Memory B cell (primary cell): ENCODE measurements at regions not wholly inside any gene's neighbourhood (a gene's known extent, or its start where the extent isn't known, plus 50 kb on each side); places are given as distances from the start of the nearest gene placed in this dataset.

ENCODE experiments used
- ATAC-seq: fragments of 150-1000 bp; cut with Tn5 transposase; 2 replicates; pipeline ENCODE4 v1.10.0; 2021; ENCODE audit warnings: low read depth, mild to moderate bottlenecking, moderate library complexity
- DNase-seq, 2 donors: peaks; one replicate each; pipeline ENCODE4 v3.0.0; 2022; ENCODE audit warnings: low spot score in 2 of 2
- H3K27ac Mint-ChIP-seq: one replicate; pipeline ENCODE4 v1.8.0; 2022; ENCODE audit warnings: mild to moderate bottlenecking, moderate library complexity, mixed read lengths
- H3K27me3 Mint-ChIP-seq: one replicate; pipeline ENCODE4 v1.8.0; 2022; ENCODE audit warnings: mixed read lengths
- H3K36me3 Mint-ChIP-seq: one replicate; pipeline ENCODE4 v1.8.0; 2022; ENCODE audit warnings: mild to moderate bottlenecking, mixed read lengths
- H3K4me1 Mint-ChIP-seq: one replicate; pipeline ENCODE4 v1.8.0; 2022; ENCODE audit warnings: mixed read lengths
- H3K4me3 Mint-ChIP-seq: one replicate; pipeline ENCODE4 v1.8.0; 2022; ENCODE audit warnings: mild to moderate bottlenecking, moderate library complexity, mixed read lengths
- H3K9me3 Mint-ChIP-seq: one replicate; pipeline ENCODE4 v1.8.0; 2022; ENCODE audit warnings: mixed read lengths

- no peak for ATAC-seq
- no peak for DNase-seq
- no peaks in the 10 kb centered on the region for H3K4me1 Mint-ChIP-seq
- no peak overlapping the region for H3K4me3 Mint-ChIP-seq
- H3K27ac Mint-ChIP-seq: no peak overlapping the region
- H3K36me3 Mint-ChIP-seq: no peaks in the 10 kb centered on the region
- peaks cover 3% of the 10 kb centered on the region for H3K27me3 Mint-ChIP-seq
- peaks cover under 1% of the 10 kb centered on the region for H3K9me3 Mint-ChIP-seq
Observed at GRCh38 chr2:208545403-208546042, 138.9 kb downstream of the PTH2R start.

GRCh38 chr2:208546107-208546506 lies 139.5 kb downstream of the PTH2R start:
- DNase-seq (no peak), ATAC-seq (no peak)
- Mint-ChIP-seq H3K36me3 (no peaks in the 10 kb centered on the region), H3K27ac (no peak overlapping the region), H3K4me3 (no peak overlapping the region), H3K27me3 (peaks cover 3% of the 10 kb centered on the region), H3K4me1 (no peaks in the 10 kb centered on the region), H3K9me3 (peaks cover 3% of the 10 kb centered on the region)

- Mint-ChIP-seq H3K27ac (no peak overlapping the region), H3K4me3 (no peak overlapping the region), H3K9me3 (peaks cover 3% of the 10 kb centered on the region), H3K36me3 (no peaks in the 10 kb centered on the region), H3K27me3 (peaks cover 3% of the 10 kb centered on the region), H3K4me1 (no peaks in the 10 kb centered on the region)
- ATAC-seq (no peak), DNase-seq (no peak)
Observed at GRCh38 chr2:208546860-208547650, 140.5 kb downstream of the PTH2R start.

GRCh38 chr2:208548700-208549099 lies 142.1 kb downstream of the PTH2R start:
- Mint-ChIP-seq H3K27me3 (no peaks in the 10 kb centered on the region), H3K4me3 (no peak overlapping the region), H3K27ac (no peak overlapping the region), H3K4me1 (no peaks in the 10 kb centered on the region), H3K36me3 (no peaks in the 10 kb centered on the region), H3K9me3 (peaks cover 3% of the 10 kb centered on the region)
- no peak for DNase-seq
- no peak for ATAC-seq

GRCh38 chr2:208549546-208550158 lies 143.1 kb downstream of the PTH2R start:
- Mint-ChIP-seq H3K4me1 (no peaks in the 10 kb centered on the region), H3K27ac (no peak overlapping the region), H3K27me3 (no peaks in the 10 kb centered on the region), H3K36me3 (no peaks in the 10 kb centered on the region), H3K4me3 (no peak overlapping the region), H3K9me3 (peaks cover 3% of the 10 kb centered on the region)
- DNase-seq (no peak), ATAC-seq (no peak)

- no peak overlapping the region for H3K4me3 Mint-ChIP-seq
- H3K9me3 Mint-ChIP-seq: peaks cover 3% of the 10 kb centered on the region
- no peak overlapping the region for H3K27ac Mint-ChIP-seq
- no peaks in the 10 kb centered on the region for H3K4me1 Mint-ChIP-seq
- no peaks in the 10 kb centered on the region for H3K36me3 Mint-ChIP-seq
- ATAC-seq (no peak), DNase-seq (no peak)
- H3K27me3 Mint-ChIP-seq: no peaks in the 10 kb centered on the region
Observed at GRCh38 chr2:208552943-208553342, 146.4 kb downstream of the PTH2R start.

GRCh38 chr2:208556983-208557484 lies 150.4 kb downstream of the PTH2R start:
- no peak for ATAC-seq
- Mint-ChIP-seq H3K36me3 (no peaks in the 10 kb centered on the region), H3K4me3 (no peak overlapping the region), H3K27ac (no peak overlapping the region), H3K27me3 (no peaks in the 10 kb centered on the region), H3K4me1 (no peaks in the 10 kb centered on the region), H3K9me3 (peaks cover 4% of the 10 kb centered on the region)
- DNase-seq: no peak

- Mint-ChIP-seq H3K27me3 (peaks cover 5% of the 10 kb centered on the region), H3K36me3 (no peaks in the 10 kb centered on the region), H3K4me1 (no peaks in the 10 kb centered on the region), H3K27ac (no peak overlapping the region), H3K4me3 (no peak overlapping the region), H3K9me3 (peaks cover 7% of the 10 kb centered on the region)
- ATAC-seq (no peak), DNase-seq (no peak)
Observed at GRCh38 chr2:208565690-208566416, 159.3 kb downstream of the PTH2R start.

- no peak for DNase-seq
- Mint-ChIP-seq H3K27me3 (peaks cover 5% of the 10 kb centered on the region), H3K4me1 (no peaks in the 10 kb centered on the region), H3K27ac (no peak overlapping the region), H3K36me3 (no peaks in the 10 kb centered on the region), H3K9me3 (peaks cover 4% of the 10 kb centered on the region), H3K4me3 (no peak overlapping the region)
- no peak for ATAC-seq
Observed at GRCh38 chr2:208568203-208568602, 161.6 kb downstream of the PTH2R start.

- no peak for ATAC-seq
- Mint-ChIP-seq H3K27me3 (peaks cover 4% of the 10 kb centered on the region), H3K9me3 (peaks cover 3% of the 10 kb centered on the region), H3K36me3 (no peaks in the 10 kb centered on the region), H3K4me1 (no peaks in the 10 kb centered on the region), H3K27ac (no peak overlapping the region), H3K4me3 (no peak overlapping the region)
- no peak for DNase-seq
Observed at GRCh38 chr2:208570066-208570465, 163.5 kb downstream of the PTH2R start.

- peaks cover 3% of the 10 kb centered on the region for H3K9me3 Mint-ChIP-seq
Observed at GRCh38 chr2:208570851-208571763, 164.5 kb downstream of the PTH2R start.

GRCh38 chr2:208571764-208572131 lies 165.2 kb downstream of the PTH2R start:
- peaks cover 4% of the 10 kb centered on the region for H3K27me3 Mint-ChIP-seq
- peaks cover 3% of the 10 kb centered on the region for H3K9me3 Mint-ChIP-seq
- no peaks in the 10 kb centered on the region for H3K4me1 Mint-ChIP-seq
- ATAC-seq: no peak
- DNase-seq: no peak
- no peak overlapping the region for H3K4me3 Mint-ChIP-seq
- H3K36me3 Mint-ChIP-seq: no peaks in the 10 kb centered on the region
- H3K27ac Mint-ChIP-seq: no peak overlapping the region

More at GRCh38 chr2:208570851-208571763, 164.5 kb downstream of the PTH2R start:
- peaks cover 4% of the 10 kb centered on the region for H3K27me3 Mint-ChIP-seq
- no peak overlapping the region for H3K4me3 Mint-ChIP-seq
- no peaks in the 10 kb centered on the region for H3K4me1 Mint-ChIP-seq
- H3K36me3 Mint-ChIP-seq: no peaks in the 10 kb centered on the region
- no peak overlapping the region for H3K27ac Mint-ChIP-seq
- ATAC-seq (no peak), DNase-seq (no peak)

- Mint-ChIP-seq H3K9me3 (peaks cover 3% of the 10 kb centered on the region), H3K4me1 (no peaks in the 10 kb centered on the region), H3K4me3 (no peak overlapping the region), H3K36me3 (no peaks in the 10 kb centered on the region), H3K27me3 (peaks cover 4% of the 10 kb centered on the region), H3K27ac (no peak overlapping the region)
- DNase-seq (no peak), ATAC-seq (no peak)
Observed at GRCh38 chr2:208573569-208573968, 167.0 kb downstream of the PTH2R start.
